ENCODE measurements at regions not wholly inside any gene's neighbourhood (a gene's known extent, or its start where the extent isn't known, plus 50 kb on each side); places are given as distances from the start of the nearest gene placed in this dataset.

DNA sequence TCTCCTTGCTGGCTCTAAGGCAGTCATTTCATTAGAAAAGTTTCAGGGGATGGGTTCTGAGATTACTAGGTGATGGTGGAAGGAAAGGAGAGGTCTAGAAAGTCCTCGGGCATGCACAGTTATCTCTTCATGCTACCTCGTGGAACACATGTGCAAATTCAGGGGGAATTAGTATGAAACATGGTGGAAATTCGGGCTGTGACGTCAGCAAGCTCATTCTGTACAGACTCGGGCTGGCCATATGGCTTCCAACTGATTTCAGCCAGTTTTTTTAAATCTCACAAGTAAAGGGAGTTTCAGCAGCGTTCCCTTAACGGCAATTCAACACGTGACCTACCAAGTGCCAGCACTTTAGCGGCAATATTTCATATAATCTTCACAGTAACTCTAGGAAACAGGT is 251.1 kb downstream of the TBL1XR1 start:
- no peak for TF ChIP-seq JUND (IDR thresholded peaks at IDR 0.05; ENCODE audit: low read depth)
- no peak for DNase-seq (ENCODE audit: low read depth in 1 of 2, low spot score in 1 of 2)
- in situ Hi-C loops (cut with HindIII; ENCODE audit: low pct_unique_long_range_greater_than_20kb, low sequenced_read_pairs), result no loop called here

DNA sequence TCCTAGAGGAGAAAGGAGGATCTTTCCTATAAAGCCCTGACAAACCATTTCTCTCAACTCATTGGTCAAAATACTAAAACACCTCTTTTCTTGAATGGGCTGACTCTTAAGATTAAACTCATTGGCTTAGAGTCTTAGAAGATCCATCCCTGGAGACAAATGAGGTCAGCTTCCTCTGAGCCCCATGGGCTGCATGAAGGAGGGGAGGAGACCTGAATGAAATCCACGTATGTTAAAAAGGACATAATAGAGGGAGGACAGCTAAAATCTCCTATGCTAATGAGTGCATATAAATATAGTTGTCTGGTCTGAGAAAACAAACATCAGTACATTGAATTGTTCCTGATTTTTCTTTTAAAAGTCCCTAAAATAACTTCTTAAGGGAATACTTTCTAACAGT is 255.0 kb downstream of the TBL1XR1 start:
- no peak for DNase-seq (ENCODE audit: low read depth in 1 of 2, low spot score in 1 of 2)
- no peak for TF ChIP-seq JUND (IDR thresholded peaks at IDR 0.05; ENCODE audit: low read depth)
- in situ Hi-C loops (cut with HindIII; ENCODE audit: low pct_unique_long_range_greater_than_20kb, low sequenced_read_pairs), result no loop called here

DNA sequence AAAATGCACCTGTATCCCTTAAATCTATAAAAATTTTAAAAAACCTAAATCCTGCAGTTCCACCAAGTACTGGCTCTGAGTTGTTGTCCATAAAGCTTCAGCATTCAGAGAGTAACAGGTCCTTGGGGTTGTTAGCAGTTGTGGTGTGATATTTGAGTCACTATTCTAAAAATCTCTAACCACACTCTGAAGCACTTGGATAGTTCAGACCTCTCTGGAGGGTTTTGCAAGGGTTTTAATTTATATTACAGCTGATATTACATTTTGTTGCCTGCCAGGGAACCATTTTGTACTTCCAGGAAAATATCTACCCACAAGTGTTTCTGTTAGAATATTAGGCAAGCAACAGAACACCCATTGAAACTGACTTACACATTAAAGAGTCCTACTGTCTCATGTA is 255.6 kb downstream of the TBL1XR1 start:
- in situ Hi-C loops (cut with HindIII; ENCODE audit: low pct_unique_long_range_greater_than_20kb, low sequenced_read_pairs), result no loop called here
- no peak for DNase-seq (ENCODE audit: low read depth in 1 of 2, low spot score in 1 of 2)
- no peak for TF ChIP-seq JUND (IDR thresholded peaks at IDR 0.05; ENCODE audit: low read depth)

DNA sequence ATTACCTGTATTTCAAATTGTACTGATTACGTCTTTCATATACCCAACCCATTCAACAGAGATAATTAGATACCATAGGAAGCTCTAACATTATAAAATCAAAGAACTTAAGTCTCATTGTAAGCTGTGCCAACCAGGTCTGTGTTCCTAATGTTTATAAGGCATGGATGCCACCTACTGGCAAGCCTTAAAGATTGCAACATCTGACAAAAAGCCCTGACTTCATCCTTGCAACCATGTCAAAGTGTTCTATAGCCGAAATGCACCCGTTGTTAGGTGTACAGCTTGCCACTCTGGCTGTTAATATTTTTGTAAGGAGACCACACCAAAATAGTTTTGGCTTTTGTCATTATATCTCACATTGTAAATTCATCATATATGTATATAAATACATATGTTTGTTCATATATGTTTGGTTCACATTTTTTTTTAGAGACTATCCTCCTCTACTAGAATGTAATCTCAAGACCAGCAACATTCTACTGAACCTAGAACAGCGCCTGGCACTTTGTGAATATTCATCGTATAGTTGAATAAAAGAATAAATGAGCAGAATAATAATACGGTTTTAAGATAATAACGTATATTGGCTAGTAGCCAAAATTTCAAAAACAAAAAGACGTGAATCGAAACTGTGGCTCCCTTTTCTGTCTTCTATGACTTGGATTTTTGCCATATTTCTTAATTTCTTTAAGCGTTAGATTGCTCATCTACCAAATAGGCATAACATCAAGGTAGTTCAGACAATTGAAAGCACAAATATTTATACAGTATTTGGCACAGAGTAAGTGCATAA is 258.1 kb downstream of the TBL1XR1 start:
- DNase-seq (ENCODE audit: low read depth in 1 of 2, low spot score in 1 of 2), result peak; percentile 72 to 97
- in situ Hi-C loops (cut with HindIII; ENCODE audit: low pct_unique_long_range_greater_than_20kb, low sequenced_read_pairs), result no loop called here

DNA sequence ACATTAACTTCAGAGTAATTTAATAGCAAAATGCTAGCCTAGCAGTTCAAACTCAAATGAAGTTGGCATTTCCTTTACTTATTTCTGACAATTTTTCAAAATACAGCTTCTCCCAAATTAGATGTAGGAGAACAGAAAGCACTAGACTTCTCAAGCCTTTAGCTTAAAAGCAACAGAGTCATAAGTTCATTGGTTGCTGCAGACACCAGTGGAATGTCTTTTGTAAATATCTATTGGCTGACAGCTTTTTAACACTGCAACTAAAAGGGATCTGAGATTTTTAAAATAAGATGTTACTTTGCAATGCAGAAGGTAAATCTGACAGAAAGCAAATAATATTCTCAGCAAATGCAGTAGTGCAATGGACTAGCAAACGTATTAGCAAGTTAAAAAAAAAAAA is 259.3 kb downstream of the TBL1XR1 start:
- peak in 1 of 2 experiments; percentile 68 for DNase-seq (ENCODE audit: low read depth in 1 of 2, low spot score in 1 of 2)
- TF ChIP-seq JUND (IDR thresholded peaks at IDR 0.05; ENCODE audit: low read depth), result no peak
- in situ Hi-C loops (cut with HindIII; ENCODE audit: low pct_unique_long_range_greater_than_20kb, low sequenced_read_pairs), result no loop called here

More for the DNA sequence above, 258.1 kb downstream of the TBL1XR1 start:
- TF ChIP-seq JUND (IDR thresholded peaks at IDR 0.05; ENCODE audit: low read depth), result no peak

DNA sequence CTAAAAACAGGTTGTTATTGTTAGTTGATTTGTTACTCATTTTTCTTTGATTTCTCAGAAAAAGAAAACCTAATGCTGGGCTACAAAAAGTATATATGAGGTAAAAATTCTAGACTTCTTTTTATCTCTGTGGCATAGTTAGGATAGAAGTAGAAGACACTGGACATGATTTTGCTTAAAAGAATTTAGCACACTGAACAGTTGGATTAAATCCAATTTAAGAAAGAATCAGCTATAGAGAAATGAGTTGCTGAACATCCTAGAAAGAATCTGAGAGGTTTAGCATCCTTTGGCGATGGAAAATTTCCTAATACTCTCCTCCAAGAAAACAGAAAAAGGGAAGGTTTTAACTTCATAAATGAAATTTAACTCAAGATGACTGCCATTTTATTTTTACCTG is 259.7 kb downstream of the TBL1XR1 start:
- DNase-seq (ENCODE audit: low read depth in 1 of 2, low spot score in 1 of 2), result no peak
- in situ Hi-C loops (cut with HindIII; ENCODE audit: low pct_unique_long_range_greater_than_20kb, low sequenced_read_pairs), result no loop called here
- TF ChIP-seq JUND (IDR thresholded peaks at IDR 0.05; ENCODE audit: low read depth), result no peak

DNA sequence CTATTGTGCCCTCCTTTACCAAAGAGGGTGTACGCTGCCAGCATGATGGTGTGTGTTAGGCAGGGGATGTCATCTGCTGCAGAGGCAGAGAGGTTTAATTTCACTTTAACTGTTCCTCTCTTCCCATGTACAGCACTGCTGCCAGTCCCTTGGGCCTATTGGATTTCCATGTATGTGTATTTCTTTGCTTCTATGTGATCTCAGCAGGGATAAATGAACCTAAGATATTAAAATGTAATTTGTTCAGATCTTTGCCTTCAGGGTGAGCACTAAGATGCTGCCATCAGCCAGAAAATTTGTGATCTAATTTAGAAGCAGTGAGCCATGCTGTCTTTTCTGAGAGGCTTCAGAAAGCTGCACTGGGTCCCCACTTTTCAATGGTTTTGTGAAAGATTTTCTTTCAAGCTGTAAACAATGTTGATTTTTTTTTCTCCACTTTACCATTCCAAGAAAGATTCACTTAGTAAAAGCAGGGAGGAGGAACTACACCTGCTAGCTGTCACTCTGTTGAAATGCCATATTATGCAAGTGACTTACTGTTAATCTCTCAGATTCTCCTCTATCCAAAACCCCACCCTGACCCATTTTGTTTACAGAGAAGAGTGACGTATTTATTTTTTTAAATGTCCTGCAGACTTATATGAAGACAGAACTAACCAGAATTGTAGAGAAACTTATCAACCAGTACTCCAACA is 261.9 kb downstream of the TBL1XR1 start:
- no peak for DNase-seq (ENCODE audit: low read depth in 1 of 2, low spot score in 1 of 2)
- in situ Hi-C loops (cut with HindIII; ENCODE audit: low pct_unique_long_range_greater_than_20kb, low sequenced_read_pairs), result no loop called here
- TF ChIP-seq JUND (IDR thresholded peaks at IDR 0.05; ENCODE audit: low read depth), result no peak

DNA sequence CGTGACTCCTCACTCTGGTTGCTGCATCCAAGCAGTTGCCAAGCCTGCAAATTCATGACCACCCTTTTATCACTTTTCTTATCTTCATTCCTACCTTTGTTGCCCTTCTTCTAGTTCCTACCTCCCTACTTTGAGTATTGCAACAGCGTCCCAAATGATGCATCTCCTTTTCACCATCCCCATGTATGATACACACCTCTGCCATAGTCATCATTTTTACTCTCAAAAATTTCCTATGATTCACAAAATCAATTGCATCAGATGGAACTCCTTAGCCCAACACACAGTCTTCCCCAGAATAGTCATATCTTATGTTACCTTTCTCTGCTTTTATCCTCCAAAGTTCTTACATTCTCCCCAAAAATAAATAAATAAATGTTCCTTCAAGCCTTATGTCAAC is 262.6 kb downstream of the TBL1XR1 start:
- TF ChIP-seq JUND (IDR thresholded peaks at IDR 0.05; ENCODE audit: low read depth), result no peak
- no peak for DNase-seq (ENCODE audit: low read depth in 1 of 2, low spot score in 1 of 2)
- in situ Hi-C loops (cut with HindIII; ENCODE audit: low pct_unique_long_range_greater_than_20kb, low sequenced_read_pairs), result no loop called here

DNA sequence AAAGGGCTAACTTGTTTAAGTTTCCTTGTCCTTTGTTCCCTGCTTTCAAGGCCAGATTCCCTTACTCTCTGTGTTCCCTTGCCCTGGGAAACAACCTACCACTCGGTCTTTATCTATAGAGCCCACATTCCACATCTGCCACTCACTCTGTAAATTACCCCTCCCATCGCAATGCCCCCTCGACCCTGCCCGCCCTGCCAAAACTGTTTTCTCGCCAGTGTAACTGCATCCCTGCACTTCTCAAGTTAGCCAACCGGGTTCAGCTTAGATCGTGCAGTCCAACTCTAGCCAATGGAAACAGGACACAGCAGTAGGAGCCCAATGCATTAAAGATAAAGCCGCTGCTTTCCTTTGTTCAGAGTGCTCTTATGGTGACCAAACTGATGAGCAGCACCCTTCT is 263.6 kb downstream of the TBL1XR1 start:
- DNase-seq (ENCODE audit: low read depth in 1 of 2, low spot score in 1 of 2), result no peak
- in situ Hi-C loops (cut with HindIII; ENCODE audit: low pct_unique_long_range_greater_than_20kb, low sequenced_read_pairs), result no loop called here

DNA sequence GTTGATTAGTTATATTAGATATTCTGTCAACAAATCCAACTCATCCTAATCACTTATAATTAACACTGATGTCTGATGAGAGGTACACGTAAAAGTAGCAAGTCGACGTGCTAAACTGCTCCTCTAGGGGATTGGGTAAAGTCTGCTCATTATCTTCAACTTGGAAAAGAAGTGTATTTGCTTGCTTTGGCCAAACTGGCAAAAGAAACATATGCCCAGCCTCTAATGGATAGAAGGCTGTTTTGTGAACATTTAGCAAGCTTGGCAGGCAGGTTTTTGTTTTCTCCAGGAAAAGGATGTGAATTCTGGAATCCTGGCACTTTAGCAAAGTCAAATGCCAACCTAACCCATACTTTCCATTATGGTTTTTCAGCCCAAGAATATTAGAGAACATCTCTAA is 264.8 kb downstream of the TBL1XR1 start:
- no peak for DNase-seq (ENCODE audit: low read depth in 1 of 2, low spot score in 1 of 2)
- in situ Hi-C loops (cut with HindIII; ENCODE audit: low pct_unique_long_range_greater_than_20kb, low sequenced_read_pairs), result no loop called here
- no peak for TF ChIP-seq JUND (IDR thresholded peaks at IDR 0.05; ENCODE audit: low read depth)

More for the DNA sequence above, 263.6 kb downstream of the TBL1XR1 start:
- TF ChIP-seq JUND (IDR thresholded peaks at IDR 0.05; ENCODE audit: low read depth), result no peak

DNA sequence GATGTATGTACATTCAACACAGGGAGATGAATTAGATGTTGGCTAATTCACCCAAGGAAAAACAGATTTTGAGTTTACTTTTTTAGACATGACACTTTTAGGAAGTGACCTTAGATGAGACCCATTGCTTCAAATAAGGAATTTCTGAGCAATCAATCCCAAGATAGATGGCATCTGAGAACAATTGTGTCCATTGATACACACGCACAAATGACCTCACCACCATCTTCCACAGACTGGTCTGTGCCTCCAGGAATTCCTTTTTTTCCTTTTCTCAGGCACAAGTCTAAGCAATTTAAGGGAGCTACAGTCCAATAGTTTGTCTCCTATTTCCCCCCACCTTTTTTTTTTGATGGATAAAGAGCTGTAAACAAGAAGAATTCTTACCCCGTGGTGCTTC is 265.3 kb downstream of the TBL1XR1 start:
- TF ChIP-seq JUND (IDR thresholded peaks at IDR 0.05; ENCODE audit: low read depth), result no peak
- in situ Hi-C loops (cut with HindIII; ENCODE audit: low pct_unique_long_range_greater_than_20kb, low sequenced_read_pairs), result no loop called here
- no peak for DNase-seq (ENCODE audit: low read depth in 1 of 2, low spot score in 1 of 2)

DNA sequence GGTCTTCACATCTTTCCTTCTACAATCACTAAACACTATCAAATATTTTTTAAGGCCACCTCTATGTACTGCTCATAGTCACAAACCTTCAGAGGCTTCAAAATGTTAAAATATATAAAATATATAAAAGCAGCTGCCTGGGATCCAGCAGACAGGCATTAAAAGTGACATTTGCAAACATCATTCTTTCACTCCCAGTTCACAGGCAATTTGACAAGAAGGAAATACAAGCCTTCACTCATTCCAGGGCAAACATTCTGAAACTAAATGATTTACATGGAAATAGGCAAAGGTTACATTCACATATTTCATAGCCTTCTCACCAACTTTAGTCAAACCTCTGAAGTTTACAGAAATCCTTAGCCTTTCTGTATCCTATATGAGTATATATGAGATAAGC is 266.3 kb downstream of the TBL1XR1 start:
- in situ Hi-C loops (cut with HindIII; ENCODE audit: low pct_unique_long_range_greater_than_20kb, low sequenced_read_pairs), result no loop called here
- TF ChIP-seq JUND (IDR thresholded peaks at IDR 0.05; ENCODE audit: low read depth), result no peak
- DNase-seq (ENCODE audit: low read depth in 1 of 2, low spot score in 1 of 2), result no peak

DNA sequence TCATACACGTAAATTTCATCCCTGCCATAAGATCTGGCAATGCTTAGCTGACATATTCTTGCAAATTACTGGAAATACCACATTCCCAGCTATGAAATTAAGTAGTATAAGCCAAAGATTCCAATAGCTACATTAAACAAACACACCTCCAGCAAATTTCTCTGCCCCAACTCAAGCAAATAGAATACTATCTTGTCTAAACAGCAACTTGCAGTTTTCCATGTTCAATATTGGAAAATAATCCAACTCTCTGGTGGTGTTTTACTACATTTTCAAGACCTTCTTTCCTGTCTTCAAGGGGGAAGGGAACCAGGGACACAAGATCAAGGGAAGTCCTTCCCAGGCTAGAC is 268.7 kb downstream of the TBL1XR1 start:
- TF ChIP-seq JUND (IDR thresholded peaks at IDR 0.05; ENCODE audit: low read depth), result no peak; the same call in none of the 2 replicates
- peak in 1 of 2 experiments; percentile 75 for DNase-seq (ENCODE audit: low read depth in 1 of 2, low spot score in 1 of 2)
- in situ Hi-C loops (cut with HindIII; ENCODE audit: low pct_unique_long_range_greater_than_20kb, low sequenced_read_pairs), result no loop called here
